ENCODE measurements at regions not wholly inside any gene's neighbourhood (a gene's known extent, or its start where the extent isn't known, plus 50 kb on each side); places are given as distances from the start of the nearest gene placed in this dataset.

DNA sequence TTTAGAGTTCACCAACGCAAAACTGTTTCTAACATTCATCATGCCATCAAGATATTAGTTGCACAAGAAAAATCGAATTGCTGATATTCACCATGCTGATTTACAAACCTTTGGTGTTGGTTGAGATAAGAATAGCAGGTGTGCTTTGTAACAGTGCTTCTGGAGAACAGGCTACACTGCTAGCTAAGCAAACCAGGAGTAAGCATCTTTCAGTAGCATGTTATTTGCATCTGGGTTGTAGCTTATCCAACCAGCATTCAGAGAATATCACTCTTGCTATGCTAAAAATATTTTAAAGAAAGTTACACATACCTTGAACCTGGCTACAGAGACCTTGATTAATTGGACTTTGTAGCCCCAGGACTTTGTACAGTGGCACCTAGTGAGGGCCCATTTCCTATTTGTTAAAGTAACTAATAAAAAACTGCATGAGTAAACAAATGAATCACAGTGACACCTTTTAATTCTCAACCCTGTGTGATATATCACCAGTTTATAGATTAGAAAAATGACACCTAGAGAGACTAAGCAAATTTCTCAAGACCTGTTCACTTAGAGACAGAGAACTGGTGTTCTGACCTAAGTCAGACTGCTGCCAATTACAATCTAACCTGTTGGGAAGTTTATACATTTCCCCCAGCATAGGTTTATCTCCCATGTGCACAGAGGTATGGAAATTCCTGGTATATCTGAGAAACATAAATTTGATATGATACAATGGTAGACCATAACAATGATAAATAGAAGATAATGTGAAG, 435.5 kb upstream of the TGFBR2 start:
- in situ Hi-C loops (cut with MboI; ENCODE audit: low sequenced_read_pairs) = no loop called here
- POLR2A ChIA-PET (ENCODE audit: unreplicated experiment) = no interaction called here
- H3K79me1 ChIP-seq (ENCODE audit: low read depth in 1 of 2, low read length in 2 of 2) = no peaks in the 10 kb centered on the region
- no peaks in the 10 kb centered on the region for H3K9me1 ChIP-seq (ENCODE audit: insufficient read depth, low read length)
- dilution Hi-C loops (cut with HindIII; ENCODE audit: low sequenced_read_pairs, unreplicated experiment) = no loop called here
- H4K5ac ChIP-seq (ENCODE audit: low read depth, low read length) = no peak overlapping the region
- no peak overlapping the region for H3K4me2 ChIP-seq (ENCODE audit: low read depth, low read length)
- no peak overlapping the region for H2AFZ ChIP-seq (replicated peaks; ENCODE audit: low read length, poor library complexity)
- DNase-seq = no peak
- no peaks in the 10 kb centered on the region for H3K36me3 ChIP-seq (ENCODE audit: control insufficient read depth, insufficient read depth, low read length)
- H3K23ac ChIP-seq (ENCODE audit: low read depth, low read length) = no peak overlapping the region
- no peak overlapping the region for H3K4ac ChIP-seq (ENCODE audit: low read depth, low read length)
- ATAC-seq (ENCODE audit: low read depth) = no peak
- no peak overlapping the region for H2BK5ac ChIP-seq (ENCODE audit: low read depth, low read length, poor library complexity, severe bottlenecking)
- CTCF ChIA-PET = interaction anchor here (0.5 kb wide), 1 partner anchor 21 kb away, joined by 3 read pairs; no protein-coding TSS in a partner anchor
- H2BK15ac ChIP-seq (ENCODE audit: low read depth, low read length) = no peak overlapping the region
- H3K9me3 ChIP-seq (ENCODE audit: control insufficient read depth, insufficient read depth, low read length) = no peaks in the 10 kb centered on the region
- H3K56ac ChIP-seq (ENCODE audit: extremely low read depth, insufficient read depth, low read length) = no peak overlapping the region
- no peak overlapping the region for H4K91ac ChIP-seq (ENCODE audit: insufficient read depth, low read depth, low read length)
- H4K8ac ChIP-seq (ENCODE audit: low read depth in 2 of 2, low read length in 2 of 2) = no peak overlapping the region
- no peaks in the 10 kb centered on the region for H4K20me1 ChIP-seq (ENCODE audit: insufficient read depth, low read length)
- no peak overlapping the region for H3K4me3 ChIP-seq (ENCODE audit: insufficient read depth, low read depth, low read length)
- no peak overlapping the region for H3K27ac ChIP-seq (ENCODE audit: insufficient read depth, low read length)
- H3K14ac ChIP-seq (replicated peaks; ENCODE audit: low read depth, low read length) = no peak overlapping the region
- no peak overlapping the region for H2AK9ac ChIP-seq (replicated peaks; ENCODE audit: low read depth, low read length, poor library complexity)
- 0 out of 2 replicates have a peak, but pooled peaks cover 1% of the 10 kb centered on the region for H3K4me1 ChIP-seq (ENCODE audit: control insufficient read depth, insufficient read depth, low read length)
- intact Hi-C loops (cut with micrococcal nuclease) = no loop called here
- no TSS peak for BruUV-seq (replicated peaks)
- H3K27me3 ChIP-seq (ENCODE audit: control insufficient read depth, insufficient read depth, low read length) = no peaks in the 10 kb centered on the region
- no peak overlapping the region for H3K18ac ChIP-seq (ENCODE audit: low read depth, low read length)
- H2AK5ac ChIP-seq (ENCODE audit: low read depth, low read length) = no peak overlapping the region
- H2BK20ac ChIP-seq (ENCODE audit: low read depth, low read length) = no peak overlapping the region
- H2BK120ac ChIP-seq (ENCODE audit: low read depth, low read length) = no peak overlapping the region
- WGBS, 2 experiments (ENCODE audit: extremely low coverage in 2 of 2, insufficient read length in 1 of 2) = no CpG with 5 or more reads among the region's 2 CpGs
- H3K9ac ChIP-seq (ENCODE audit: low read depth, low read length) = no peak overlapping the region
- TF ChIP-seq RCOR1 (IDR thresholded peaks at IDR 0.05; ENCODE audit: insufficient replicate concordance, low read length) (no peak), MAFK (IDR thresholded peaks at IDR 0.05; ENCODE audit: low read depth, low read length) (no peak), CEBPB (IDR thresholded peaks at IDR 0.05; ENCODE audit: low read depth, low read length) (no peak), POLR2A (IDR thresholded peaks at IDR 0.05; ENCODE audit: low read depth, low read length) (no peak), CHD1 (IDR thresholded peaks at IDR 0.05; ENCODE audit: low read depth, low read length) (no peak), NFE2L2 (IDR thresholded peaks at IDR 0.05; ENCODE audit: low read depth, low read length) (no peak), FOS (IDR thresholded peaks at IDR 0.05; ENCODE audit: low read depth, low read length) (no peak), SMC3 (IDR thresholded peaks at IDR 0.05; ENCODE audit: low read depth, low read length) (no peak), MAZ (IDR thresholded peaks at IDR 0.05; ENCODE audit: borderline replicate concordance, low read depth, low read length) (no peak), RFX5 (IDR thresholded peaks at IDR 0.05; ENCODE audit: low read depth, low read length) (no peak)
- TF ChIP-seq, protein P1, sequence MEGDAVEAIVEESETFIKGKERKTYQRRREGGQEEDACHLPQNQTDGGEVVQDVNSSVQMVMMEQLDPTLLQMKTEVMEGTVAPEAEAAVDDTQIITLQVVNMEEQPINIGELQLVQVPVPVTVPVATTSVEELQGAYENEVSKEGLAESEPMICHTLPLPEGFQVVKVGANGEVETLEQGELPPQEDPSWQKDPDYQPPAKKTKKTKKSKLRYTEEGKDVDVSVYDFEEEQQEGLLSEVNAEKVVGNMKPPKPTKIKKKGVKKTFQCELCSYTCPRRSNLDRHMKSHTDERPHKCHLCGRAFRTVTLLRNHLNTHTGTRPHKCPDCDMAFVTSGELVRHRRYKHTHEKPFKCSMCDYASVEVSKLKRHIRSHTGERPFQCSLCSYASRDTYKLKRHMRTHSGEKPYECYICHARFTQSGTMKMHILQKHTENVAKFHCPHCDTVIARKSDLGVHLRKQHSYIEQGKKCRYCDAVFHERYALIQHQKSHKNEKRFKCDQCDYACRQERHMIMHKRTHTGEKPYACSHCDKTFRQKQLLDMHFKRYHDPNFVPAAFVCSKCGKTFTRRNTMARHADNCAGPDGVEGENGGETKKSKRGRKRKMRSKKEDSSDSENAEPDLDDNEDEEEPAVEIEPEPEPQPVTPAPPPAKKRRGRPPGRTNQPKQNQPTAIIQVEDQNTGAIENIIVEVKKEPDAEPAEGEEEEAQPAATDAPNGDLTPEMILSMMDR (conservative IDR thresholded peaks at IDR 0.05; ENCODE audit: low read depth, low read length) = no peak
- TF ChIP-seq, protein P2, sequence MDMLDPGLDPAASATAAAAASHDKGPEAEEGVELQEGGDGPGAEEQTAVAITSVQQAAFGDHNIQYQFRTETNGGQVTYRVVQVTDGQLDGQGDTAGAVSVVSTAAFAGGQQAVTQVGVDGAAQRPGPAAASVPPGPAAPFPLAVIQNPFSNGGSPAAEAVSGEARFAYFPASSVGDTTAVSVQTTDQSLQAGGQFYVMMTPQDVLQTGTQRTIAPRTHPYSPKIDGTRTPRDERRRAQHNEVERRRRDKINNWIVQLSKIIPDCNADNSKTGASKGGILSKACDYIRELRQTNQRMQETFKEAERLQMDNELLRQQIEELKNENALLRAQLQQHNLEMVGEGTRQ (IDR thresholded peaks at IDR 0.05; ENCODE audit: low read depth, low read length) = no peak
- TF ChIP-seq, protein P3, sequence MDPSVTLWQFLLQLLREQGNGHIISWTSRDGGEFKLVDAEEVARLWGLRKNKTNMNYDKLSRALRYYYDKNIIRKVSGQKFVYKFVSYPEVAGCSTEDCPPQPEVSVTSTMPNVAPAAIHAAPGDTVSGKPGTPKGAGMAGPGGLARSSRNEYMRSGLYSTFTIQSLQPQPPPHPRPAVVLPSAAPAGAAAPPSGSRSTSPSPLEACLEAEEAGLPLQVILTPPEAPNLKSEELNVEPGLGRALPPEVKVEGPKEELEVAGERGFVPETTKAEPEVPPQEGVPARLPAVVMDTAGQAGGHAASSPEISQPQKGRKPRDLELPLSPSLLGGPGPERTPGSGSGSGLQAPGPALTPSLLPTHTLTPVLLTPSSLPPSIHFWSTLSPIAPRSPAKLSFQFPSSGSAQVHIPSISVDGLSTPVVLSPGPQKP (IDR thresholded peaks at IDR 0.05; ENCODE audit: borderline replicate concordance, low read depth, low read length) = no peak

Data from IMR-90 (cell line).